Fibroblast of mammary gland (primary cell): ENCODE measurements at regions not wholly inside any gene's neighbourhood (a gene's known extent, or its start where the extent isn't known, plus 50 kb on each side); places are given as distances from the start of the nearest gene placed in this dataset.

ENCODE experiments used
- DNase-seq: peaks from one replicate; pipeline ENCODE4 v3.0.0-alpha.2; 2010; ENCODE audit warnings: low read depth
- H3K4me3 ChIP-seq: 2 replicates; pipeline ENCODE4 v1.5.1; 2011; ENCODE audit warnings: low read depth, mild to moderate bottlenecking, low read length, moderate library complexity; ENCODE audit not compliant: control insufficient read depth
- TF ChIP-seq, protein P1 (sequence below): conservative IDR thresholded peaks from 2 replicates; pipeline ENCODE4 v1.5.1; 2011; ENCODE audit warnings: low read depth, low read length, inconsistent platforms; ENCODE audit not compliant: control insufficient read depth, insufficient read depth

DNA sequence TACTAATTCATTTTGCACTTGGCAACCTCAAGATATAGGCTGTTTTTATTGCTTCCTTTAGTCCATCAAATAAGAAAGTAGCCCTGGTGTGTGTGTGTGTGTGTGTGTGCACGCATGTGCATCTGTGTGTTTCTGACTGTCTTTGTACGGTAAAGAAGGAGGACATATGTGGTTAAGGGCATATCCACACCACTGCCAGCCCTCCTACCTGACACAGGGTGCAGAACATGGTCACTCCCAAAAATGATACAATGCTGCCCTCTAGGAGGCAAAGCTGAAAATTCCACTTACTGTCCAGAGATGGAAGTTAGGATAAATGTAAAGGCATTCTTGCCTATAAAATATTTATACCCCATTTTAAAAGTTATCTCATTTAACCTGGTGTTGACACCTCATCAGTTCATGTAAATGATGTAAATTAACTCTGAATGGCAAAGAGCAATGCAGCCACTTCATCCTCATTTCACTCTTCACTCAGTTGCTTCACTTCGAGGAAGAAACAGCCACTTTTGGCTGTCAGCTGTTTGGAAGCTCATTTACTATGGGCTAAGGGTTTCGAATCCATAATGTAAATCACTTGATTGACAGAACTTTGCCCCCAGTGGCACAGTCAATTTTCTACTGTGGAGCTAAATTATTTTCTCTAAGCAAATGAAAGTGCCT lies 83.1 kb upstream of the MTNR1B start:
- TF ChIP-seq, protein P1, sequence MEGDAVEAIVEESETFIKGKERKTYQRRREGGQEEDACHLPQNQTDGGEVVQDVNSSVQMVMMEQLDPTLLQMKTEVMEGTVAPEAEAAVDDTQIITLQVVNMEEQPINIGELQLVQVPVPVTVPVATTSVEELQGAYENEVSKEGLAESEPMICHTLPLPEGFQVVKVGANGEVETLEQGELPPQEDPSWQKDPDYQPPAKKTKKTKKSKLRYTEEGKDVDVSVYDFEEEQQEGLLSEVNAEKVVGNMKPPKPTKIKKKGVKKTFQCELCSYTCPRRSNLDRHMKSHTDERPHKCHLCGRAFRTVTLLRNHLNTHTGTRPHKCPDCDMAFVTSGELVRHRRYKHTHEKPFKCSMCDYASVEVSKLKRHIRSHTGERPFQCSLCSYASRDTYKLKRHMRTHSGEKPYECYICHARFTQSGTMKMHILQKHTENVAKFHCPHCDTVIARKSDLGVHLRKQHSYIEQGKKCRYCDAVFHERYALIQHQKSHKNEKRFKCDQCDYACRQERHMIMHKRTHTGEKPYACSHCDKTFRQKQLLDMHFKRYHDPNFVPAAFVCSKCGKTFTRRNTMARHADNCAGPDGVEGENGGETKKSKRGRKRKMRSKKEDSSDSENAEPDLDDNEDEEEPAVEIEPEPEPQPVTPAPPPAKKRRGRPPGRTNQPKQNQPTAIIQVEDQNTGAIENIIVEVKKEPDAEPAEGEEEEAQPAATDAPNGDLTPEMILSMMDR, result peak; percentile 66
- no peak overlapping the region for H3K4me3 ChIP-seq
- peak; percentile 55 for DNase-seq

DNA sequence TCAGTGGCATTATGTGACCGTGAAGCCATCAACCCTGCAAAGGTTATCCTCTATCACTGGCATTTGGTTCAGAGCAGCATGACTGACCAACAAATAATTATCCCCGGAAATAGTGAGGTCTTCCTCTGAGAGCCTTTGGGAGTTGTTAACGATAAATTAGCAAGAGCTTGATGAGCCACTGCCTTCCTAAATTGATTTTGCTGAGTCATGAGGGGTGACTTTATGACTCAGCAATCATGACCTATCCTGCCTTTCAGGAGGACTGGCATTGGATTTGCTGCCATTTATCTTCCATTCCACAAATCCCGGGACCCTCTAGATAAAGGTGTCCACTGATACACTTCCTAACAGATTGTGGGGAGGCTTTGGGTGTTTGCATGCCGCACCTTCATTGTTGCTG lies 80.8 kb upstream of the MTNR1B start:
- H3K4me3 ChIP-seq, result no peak overlapping the region
- DNase-seq, result peak; percentile 6
- TF ChIP-seq, protein P1, result no peak

DNA sequence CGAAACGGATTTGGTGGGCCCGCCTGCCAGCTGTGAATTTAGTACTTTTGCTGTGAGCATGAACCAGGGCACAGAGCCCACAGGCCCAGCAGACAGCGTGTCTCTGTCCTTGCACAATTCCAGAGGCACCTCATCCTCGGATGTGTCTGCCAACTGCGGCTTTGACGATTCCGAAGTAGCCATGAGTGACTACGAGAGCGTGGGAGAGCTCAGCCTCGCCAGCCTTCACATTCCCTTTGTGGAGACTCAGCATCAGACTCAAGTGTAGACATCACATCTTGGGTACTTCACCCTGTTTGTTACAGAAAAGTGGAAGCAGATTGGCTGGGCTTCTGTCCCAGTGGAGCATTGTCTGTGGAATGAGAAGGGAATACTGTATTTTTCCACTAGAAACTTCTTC lies 78.6 kb upstream of the MTNR1B start:
- no peak overlapping the region for H3K4me3 ChIP-seq
- DNase-seq, result no peak
- TF ChIP-seq, protein P1, result no peak

DNA sequence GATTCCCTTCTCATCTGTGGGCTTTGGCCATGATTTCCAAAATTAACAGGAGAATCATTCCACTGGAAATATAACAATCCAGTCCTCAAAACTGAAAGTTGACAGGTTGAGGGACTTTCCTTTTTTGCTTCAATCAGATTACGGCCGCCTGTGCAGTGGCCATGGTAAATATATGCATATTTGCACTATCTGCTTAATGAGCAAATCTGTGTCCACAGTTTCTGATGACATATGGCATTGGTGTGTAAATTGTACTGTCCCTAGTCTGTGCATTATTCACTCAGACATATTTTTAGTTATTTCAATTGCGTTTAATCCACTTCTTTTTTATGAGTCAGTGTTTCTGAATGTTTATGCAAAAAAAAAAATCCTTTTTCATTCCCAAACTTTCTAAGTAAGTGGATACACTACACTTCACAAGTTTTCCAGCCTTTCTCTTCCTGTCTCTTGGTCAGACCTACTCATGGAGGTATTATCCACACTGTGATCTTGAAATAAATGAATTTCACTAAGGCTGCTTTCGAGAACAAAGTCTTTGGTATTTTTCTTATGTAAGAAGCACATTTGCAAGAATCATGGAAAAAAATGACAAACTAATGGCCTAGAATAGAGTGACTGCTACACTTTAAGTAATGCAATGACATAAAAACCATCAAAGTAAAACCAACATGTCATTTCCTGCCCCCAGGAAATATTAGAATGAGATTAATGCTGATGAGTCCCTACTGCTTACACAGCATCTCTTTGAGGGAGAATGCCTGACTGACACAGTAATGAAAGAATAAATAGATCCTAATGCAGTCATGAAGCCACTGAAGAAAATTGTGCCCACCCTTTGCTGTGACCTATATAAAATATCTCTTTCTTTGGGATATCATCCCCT lies 76.4 kb upstream of the MTNR1B start:
- TF ChIP-seq, protein P1, result no peak
- no peak overlapping the region for H3K4me3 ChIP-seq
- DNase-seq, result no peak

DNA sequence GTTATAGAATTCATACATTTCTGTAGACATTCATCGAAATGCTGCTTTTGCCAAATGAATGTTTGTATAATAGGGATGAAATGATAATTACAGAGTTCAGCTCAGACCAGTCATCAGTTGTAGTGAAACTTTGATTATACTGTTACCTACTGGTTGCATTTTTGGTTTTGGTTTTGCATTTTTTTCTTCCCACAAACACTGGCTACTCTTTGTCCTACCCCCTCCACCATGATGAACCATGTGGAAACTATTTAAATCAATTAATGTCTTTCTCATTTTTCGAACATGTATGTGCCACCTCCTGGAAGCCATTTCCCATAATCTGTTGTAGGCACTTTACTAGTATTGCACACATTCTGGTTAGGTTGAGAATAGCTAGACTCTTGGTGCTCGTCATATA lies 75.3 kb upstream of the MTNR1B start:
- TF ChIP-seq, protein P1, result no peak
- no peak overlapping the region for H3K4me3 ChIP-seq
- no peak for DNase-seq

DNA sequence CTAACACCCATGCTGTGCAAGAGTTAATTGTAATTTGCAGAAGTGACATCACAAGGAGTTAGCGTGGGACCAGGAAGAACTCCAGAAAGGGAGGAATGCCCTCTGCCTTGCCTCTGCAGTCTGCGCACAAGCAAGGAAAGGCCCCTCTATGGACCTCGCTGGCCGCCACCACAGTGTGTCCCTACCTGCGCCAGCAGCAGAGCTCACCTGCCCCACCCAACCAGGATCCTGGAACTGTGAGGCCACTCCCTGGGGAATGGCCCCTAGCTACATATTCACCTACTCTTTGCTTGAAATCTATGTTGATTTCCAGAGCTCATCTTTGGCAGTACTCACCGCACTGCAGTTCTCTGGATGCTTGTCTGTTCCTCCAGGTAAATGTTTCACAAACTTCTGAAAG lies 72.0 kb upstream of the MTNR1B start:
- no peak overlapping the region for H3K4me3 ChIP-seq
- DNase-seq, result no peak
- TF ChIP-seq, protein P1, result no peak
